AG09319 (cell line): ENCODE measurements at regions not wholly inside any gene's neighbourhood (a gene's known extent, or its start where the extent isn't known, plus 50 kb on each side); places are given as distances from the start of the nearest gene placed in this dataset.

Experiments
- DNase-seq: peaks from one replicate; pipeline ENCODE4 v3.0.0-alpha.2; 2010; ENCODE audit warnings: low read depth; ENCODE audit errors: extremely low read depth
- CTCF ChIP-seq: IDR thresholded peaks from 2 replicates; pipeline ENCODE4 v1.5.1; 2011; ENCODE audit warnings: low read depth, mild to moderate bottlenecking, inconsistent platforms, low read length, moderate library complexity

- no peak for DNase-seq
- no peak for TF ChIP-seq CTCF
Measured at GRCh38 chr5:73265641-73266040, 92.6 kb downstream of the TMEM174 start.

GRCh38 chr5:73264631-73265030 lies 91.6 kb downstream of the TMEM174 start:
- DNase-seq, result no peak
- TF ChIP-seq CTCF, result no peak

- TF ChIP-seq CTCF, result no peak
Measured at GRCh38 chr5:73263001-73263710, 90.2 kb downstream of the TMEM174 start.

GRCh38 chr5:73256862-73257261 lies 83.9 kb downstream of the TMEM174 start:
- no peak for DNase-seq
- no peak for TF ChIP-seq CTCF

More at GRCh38 chr5:73263001-73263710, 90.2 kb downstream of the TMEM174 start:
- no peak for DNase-seq

GRCh38 chr5:73256462-73256861 lies 83.5 kb downstream of the TMEM174 start:
- TF ChIP-seq CTCF, result no peak
- DNase-seq, result no peak

GRCh38 chr5:73256012-73256411 lies 83.0 kb downstream of the TMEM174 start:
- no peak for TF ChIP-seq CTCF
- DNase-seq, result no peak

- TF ChIP-seq CTCF, result no peak
- no peak for DNase-seq
Measured at GRCh38 chr5:73254642-73255041, 81.6 kb downstream of the TMEM174 start.
